ENCODE measurements at regions not wholly inside any gene's neighbourhood (a gene's known extent, or its start where the extent isn't known, plus 50 kb on each side); places are given as distances from the start of the nearest gene placed in this dataset.

- TF ChIP-seq CTCF (IDR thresholded peaks at IDR 0.05) = no peak
- no peak for TF ChIP-seq POLR2A (IDR thresholded peaks at IDR 0.05)
These were observed 104.5 kb upstream of the CELF4 start for GRCh38 chr18:37669991-37670534.
